Thoracic aorta (tissue), 2 donors: ENCODE measurements at regions not wholly inside any gene's neighbourhood (a gene's known extent, or its start where the extent isn't known, plus 50 kb on each side); places are given as distances from the start of the nearest gene placed in this dataset.

Experiments
- ATAC-seq: fragments of 150-250 bp; one replicate; pipeline ENCODE4 v1.8.0; 2017; ENCODE audit warnings: low read depth; ENCODE audit not compliant: insufficient number of reproducible peaks, low FRiP score
- DNase-seq: peaks from one replicate; pipeline ENCODE4 v3.0.0-alpha.2; 2020; ENCODE audit warnings: low spot score
- H3K27ac ChIP-seq, 2 donors: fragments of 200-600 bp; sonication (generic); 1 replicate in 1 of 2; 2 replicates in 1 of 2; pipeline ENCODE4 v1.5.1; 2016; ENCODE audit warnings: mild to moderate bottlenecking in 2 of 2, moderate library complexity in 2 of 2
- H3K27me3 ChIP-seq: fragments of 200-600 bp; sonication (generic); replicated peaks from 2 replicates; pipeline ENCODE4 v1.6.0; 2016; ENCODE audit warnings: mild to moderate bottlenecking; ENCODE audit not compliant: insufficient read depth
- H3K36me3 ChIP-seq: fragments of 200-600 bp; sonication (generic); one replicate; pipeline ENCODE4 v1.5.1; 2016
- H3K4me1 ChIP-seq, 2 donors: fragments of 200-600 bp; sonication (generic); 1 replicate in 1 of 2; 2 replicates in 1 of 2; pipeline versions ENCODE4 v1.5.1 to v1.6.0; 2016; ENCODE audit warnings: low read depth in 2 of 2, mild to moderate bottlenecking in 1 of 2; ENCODE audit not compliant: control insufficient read depth in 1 of 2
- H3K4me3 ChIP-seq: fragments of 200-600 bp; sonication (generic); 2 replicates; pipeline ENCODE4 v1.5.1; 2016; ENCODE audit warnings: mild to moderate bottlenecking
- H3K9me3 ChIP-seq: fragments of 200-600 bp; sonication (generic); 2 replicates; pipeline ENCODE4 v1.5.1; 2016
- CTCF ChIP-seq: fragments of 200-600 bp; sonication (generic); IDR thresholded peaks from one replicate; pipeline ENCODE4 v1.5.1; 2019; ENCODE audit warnings: antibody characterized with exemption

GRCh38 chr5:105475401-105475800 lies 1912.8 kb upstream of the NUDT12 start:
- H3K4me3 ChIP-seq: no peak overlapping the region
- peaks cover 11% of the 10 kb centered on the region for H3K9me3 ChIP-seq
- H3K27ac ChIP-seq: no peak overlapping the region
- H3K36me3 ChIP-seq: no peaks in the 10 kb centered on the region
- no peaks in the 10 kb centered on the region for H3K4me1 ChIP-seq
- DNase-seq: no peak
- no peak for TF ChIP-seq CTCF
- no peak for ATAC-seq
- no peaks in the 10 kb centered on the region for H3K27me3 ChIP-seq

- H3K27ac ChIP-seq: no peak overlapping the region
- no peaks in the 10 kb centered on the region for H3K4me1 ChIP-seq
- no peak for TF ChIP-seq CTCF
- no peak for DNase-seq
- ATAC-seq: no peak
- no peaks in the 10 kb centered on the region for H3K9me3 ChIP-seq
- no peaks in the 10 kb centered on the region for H3K27me3 ChIP-seq
- H3K4me3 ChIP-seq: no peak overlapping the region
- no peaks in the 10 kb centered on the region for H3K36me3 ChIP-seq
Measured at GRCh38 chr5:105462377-105462776, 1899.8 kb upstream of the NUDT12 start.

GRCh38 chr5:105460721-105461120 lies 1898.1 kb upstream of the NUDT12 start:
- Histone ChIP-seq H3K27ac (no peak overlapping the region), H3K36me3 (no peaks in the 10 kb centered on the region), H3K4me1 (no peaks in the 10 kb centered on the region), H3K27me3 (no peaks in the 10 kb centered on the region), H3K9me3 (no peaks in the 10 kb centered on the region), H3K4me3 (no peak overlapping the region)
- no peak for ATAC-seq
- no peak for DNase-seq
- TF ChIP-seq CTCF: no peak

GRCh38 chr5:105453216-105453807 lies 1890.7 kb upstream of the NUDT12 start:
- ATAC-seq (no peak), DNase-seq (no peak)
- Histone ChIP-seq H3K27ac (no peak overlapping the region), H3K27me3 (no peaks in the 10 kb centered on the region), H3K36me3 (no peaks in the 10 kb centered on the region), H3K4me1 (no peaks in the 10 kb centered on the region), H3K4me3 (no peak overlapping the region), H3K9me3 (no peaks in the 10 kb centered on the region)
- TF ChIP-seq CTCF: no peak

GRCh38 chr5:105448271-105448670 lies 1885.7 kb upstream of the NUDT12 start:
- Histone ChIP-seq H3K9me3 (no peaks in the 10 kb centered on the region), H3K4me1 (no peaks in the 10 kb centered on the region)
- TF ChIP-seq CTCF: no peak

More at GRCh38 chr5:105448271-105448670, 1885.7 kb upstream of the NUDT12 start:
- Histone ChIP-seq H3K4me3 (no peak overlapping the region), H3K27me3 (no peaks in the 10 kb centered on the region), H3K36me3 (no peaks in the 10 kb centered on the region), H3K27ac (no peak overlapping the region)
- DNase-seq (no peak), ATAC-seq (no peak)
